GM18498 (cell line): ENCODE measurements at regions not wholly inside any gene's neighbourhood (a gene's known extent, or its start where the extent isn't known, plus 50 kb on each side); places are given as distances from the start of the nearest gene placed in this dataset.

Source experiments
- ATAC-seq: cut with Tn5 transposase; IDR thresholded peaks from one replicate; pipeline ENCODE4 v1.9.1; 2021; ENCODE audit warnings: mild to moderate bottlenecking, moderate library complexity; ENCODE audit not compliant: unreplicated experiment

- ATAC-seq: no peak
These were observed 52.0 kb upstream of the DDX18 start for GRCh38 chr2:117762454-117762853.

GRCh38 chr2:117763804-117764203 lies 50.7 kb upstream of the DDX18 start:
- ATAC-seq: no peak
